Stimulated activated CD4-positive, alpha-beta T cell treated with anti-CD3 and anti-CD28 coated beads, TNF-alpha, amount 100 ng/mL, for 48 hours (primary cell): ENCODE measurements at regions not wholly inside any gene's neighbourhood (a gene's known extent, or its start where the extent isn't known, plus 50 kb on each side); places are given as distances from the start of the nearest gene placed in this dataset.
A peak's percentile ranks its signal among the peaks of the same experiment; 100 is the strongest.
"Not testable (repeated sequence)": the region's sequence is repeated elsewhere in the genome, so short reads cannot be mapped to it uniquely, and the experiment has no call there.

Experiments
- DNase-seq, 3 donors: peaks; one replicate each; pipeline ENCODE4 v3.0.0-alpha.2; 2020; ENCODE audit warnings: low read depth in 3 of 3

DNA sequence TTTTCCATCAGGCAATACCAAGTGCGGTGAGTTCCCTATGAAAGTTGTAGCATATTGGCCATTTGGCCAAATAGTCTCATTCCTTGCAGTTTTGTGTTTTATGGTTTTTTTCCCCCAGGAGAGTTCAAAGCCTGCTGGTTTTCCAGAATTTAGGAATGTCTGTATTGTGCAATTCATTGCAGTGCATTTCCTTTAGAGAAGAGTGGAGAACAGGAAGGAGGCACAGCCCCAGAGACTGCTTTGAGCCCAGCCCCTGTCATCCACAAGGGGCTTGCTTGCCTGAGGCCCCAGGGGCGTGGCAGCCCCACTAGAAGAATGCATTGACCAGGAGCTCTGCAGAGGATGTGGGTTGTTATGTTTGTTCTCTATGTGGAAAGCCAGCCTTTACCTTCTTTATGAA is 375.5 kb downstream of the BCL2L11 start:
- DNase-seq, result not testable (repeated sequence)

DNA sequence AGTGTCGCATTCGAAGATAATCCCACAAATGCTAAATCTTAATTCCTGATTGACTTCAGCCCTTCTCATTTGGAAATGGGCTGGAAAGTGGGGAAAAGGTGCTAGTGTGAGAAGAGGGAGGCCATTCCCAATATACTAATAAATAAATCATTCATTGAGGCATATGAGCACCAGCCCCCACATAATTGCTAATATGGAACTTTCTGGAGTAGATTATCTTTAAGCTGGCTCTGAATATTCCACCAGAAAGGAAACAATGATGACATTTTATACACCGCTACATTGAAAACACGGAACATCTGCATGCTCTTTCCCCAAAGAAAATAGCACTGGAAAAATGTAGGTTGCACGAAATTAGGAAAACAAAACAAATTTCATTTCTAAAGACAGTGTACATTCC is 376.1 kb downstream of the BCL2L11 start:
- DNase-seq, result not testable (repeated sequence)

DNA sequence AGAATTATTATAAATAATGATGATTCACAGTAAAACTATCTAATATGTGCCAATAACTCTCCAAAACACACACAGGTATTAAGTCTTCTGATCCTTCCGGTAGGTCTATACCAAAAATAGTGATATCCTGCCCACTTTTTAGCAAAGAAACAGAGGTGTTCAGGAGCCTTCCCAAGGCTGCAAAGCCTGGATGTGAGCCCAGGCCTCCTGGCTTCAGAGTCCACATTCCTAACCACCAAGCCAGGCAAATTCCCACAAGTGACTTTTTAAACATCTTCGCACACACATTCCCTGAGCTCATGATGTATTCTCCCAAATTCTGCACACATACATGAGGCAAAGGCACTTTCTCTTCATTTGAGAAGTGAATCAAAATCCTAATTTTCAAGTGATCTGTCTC is 376.6 kb downstream of the BCL2L11 start:
- DNase-seq, result not testable (repeated sequence)

DNA sequence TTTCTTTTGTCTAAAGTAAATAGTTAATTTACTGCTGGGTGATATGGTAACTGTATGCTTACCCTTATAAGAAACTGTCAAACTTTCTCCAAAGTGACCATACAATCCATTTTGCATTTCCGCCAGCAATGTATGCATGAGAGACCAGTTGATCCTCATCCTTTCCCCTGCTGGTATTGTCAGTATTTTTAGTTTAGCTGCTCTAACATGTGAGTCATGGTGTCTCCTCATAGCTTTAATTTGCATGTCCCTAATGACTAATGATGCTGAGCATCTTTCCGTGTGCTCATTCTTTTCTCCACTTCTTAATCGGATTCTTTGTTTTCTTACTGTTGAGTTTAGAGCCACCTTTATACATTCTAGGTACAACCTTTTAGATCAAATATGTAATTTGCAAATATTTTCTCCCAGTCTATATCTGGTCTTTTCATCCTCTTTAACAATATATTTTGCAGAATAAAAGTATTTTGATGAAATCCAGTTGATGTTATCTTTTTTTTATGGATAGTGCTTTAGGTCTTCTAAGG is 379.9 kb downstream of the BCL2L11 start:
- DNase-seq, result not testable (repeated sequence)

DNA sequence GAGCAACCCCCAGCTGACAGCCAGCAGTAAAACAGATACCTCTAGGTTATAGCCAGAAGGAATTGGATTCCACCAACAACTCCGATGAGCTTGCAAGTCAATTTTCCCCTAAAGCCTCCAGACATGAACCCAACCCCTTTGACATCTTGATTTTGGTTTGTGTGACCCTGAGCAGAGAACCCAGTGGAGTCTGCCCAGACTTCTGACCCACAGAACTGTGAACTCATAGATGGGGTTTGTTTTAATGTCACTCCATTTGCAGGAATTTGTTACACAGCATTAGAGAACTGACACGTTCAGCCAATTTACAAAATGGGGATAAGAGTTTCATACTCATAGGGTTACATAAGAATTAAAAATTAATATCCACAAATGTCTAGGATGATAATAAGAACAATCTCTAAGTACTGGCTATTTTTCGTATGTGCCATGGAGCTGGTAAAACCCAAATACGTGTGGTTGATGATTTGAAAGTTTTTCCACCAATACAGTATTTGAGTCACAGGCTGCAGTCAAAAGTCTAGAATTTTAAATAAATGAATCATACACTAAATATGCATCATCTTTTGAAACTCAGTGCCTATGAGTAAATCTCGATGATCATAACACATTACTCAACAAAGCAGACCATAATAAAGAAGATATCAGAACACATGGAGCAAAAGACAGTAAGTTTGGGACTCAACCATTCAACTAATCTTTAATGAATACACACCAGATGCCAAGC is 380.0 kb downstream of the ANAPC1 start:
- DNase-seq, result not testable (repeated sequence)

DNA sequence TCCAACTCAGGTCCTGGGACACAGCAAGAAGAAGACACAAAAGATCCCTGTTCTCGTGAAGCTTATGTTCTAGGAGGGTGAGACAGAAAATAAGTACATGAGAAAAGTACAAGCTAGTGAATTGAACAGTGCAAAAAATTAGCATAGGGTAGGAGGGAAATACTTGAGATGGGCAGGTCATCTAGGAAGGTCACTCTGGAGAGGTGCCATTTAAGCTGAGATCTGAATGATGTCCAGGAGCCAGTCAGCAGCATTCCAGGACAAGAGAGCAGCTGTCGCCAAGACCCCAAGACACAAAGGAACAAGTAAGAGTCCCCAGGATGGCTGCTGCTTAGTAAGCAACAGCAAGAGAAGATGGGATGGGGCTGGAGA is 379.4 kb downstream of the ANAPC1 start:
- DNase-seq, result not testable (repeated sequence)

DNA sequence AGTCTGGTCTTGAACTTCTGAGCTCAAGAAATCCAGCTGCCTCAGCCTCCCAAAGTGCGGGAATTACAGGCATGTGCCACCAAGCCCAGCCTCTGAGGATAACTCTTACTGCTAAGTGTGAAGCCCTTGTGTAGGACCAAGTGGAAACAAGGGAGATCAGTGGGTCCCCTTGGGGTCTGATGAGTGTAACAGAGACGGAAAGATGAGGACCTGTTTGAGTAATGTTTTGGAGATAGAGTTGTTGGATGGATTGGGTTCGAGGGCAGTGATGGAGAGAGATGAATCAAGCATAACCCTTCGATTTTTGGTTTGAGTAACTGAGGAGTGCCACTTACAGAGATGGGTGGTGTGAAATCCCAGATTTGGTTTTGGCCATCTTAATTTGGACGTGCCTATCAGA is 378.7 kb downstream of the ANAPC1 start:
- not testable (repeated sequence) for DNase-seq

DNA sequence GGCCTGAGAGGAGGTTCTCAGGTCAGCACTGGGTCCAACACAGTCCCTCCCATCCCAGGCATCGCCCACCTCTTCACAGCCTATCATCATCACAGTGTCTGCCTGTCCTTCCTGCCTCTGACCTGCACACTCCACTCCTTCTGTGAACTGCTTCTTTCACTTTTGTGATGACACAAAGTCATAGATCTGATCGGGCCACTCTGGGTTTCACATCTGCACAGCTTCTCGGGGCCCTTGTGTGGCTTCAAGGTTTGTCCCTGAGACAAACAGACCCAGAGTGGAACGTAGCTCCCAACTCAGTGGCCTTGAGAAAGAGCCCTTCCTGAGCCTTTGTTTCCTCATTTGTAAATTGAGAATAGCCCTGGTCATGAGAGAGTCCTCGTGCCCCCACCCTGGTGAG is 377.1 kb downstream of the ANAPC1 start:
- peak in 1 of 3 donors; percentile 37 for DNase-seq

DNA sequence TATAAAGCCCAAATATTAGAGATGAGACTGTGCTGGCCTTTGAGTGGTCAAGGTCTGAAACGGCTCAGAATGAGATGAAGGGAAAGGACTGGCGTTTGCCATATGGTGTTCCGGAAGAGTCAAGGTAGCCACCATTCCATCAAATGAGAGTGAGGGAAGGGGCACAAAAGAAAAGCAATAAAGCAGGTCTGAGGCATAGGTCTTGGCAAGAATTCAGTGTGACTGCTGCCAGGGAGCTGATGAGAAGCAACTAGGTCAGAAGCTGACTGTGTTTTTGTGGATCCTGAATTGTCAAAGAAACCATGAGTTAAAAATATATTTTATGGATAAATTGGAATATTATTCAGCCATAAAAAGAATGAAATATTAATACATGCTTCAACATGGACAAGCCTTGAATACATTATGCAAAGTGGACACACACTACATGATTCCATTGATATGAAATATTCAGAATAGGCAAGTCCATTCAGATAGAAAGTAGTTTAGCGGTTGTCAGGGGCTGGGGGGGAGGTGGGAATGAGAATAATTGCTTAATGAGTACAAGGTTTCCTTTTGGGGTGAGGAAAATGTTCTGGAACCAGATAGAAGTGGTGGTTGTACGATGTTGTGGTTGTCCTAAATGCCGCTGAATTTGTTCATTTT is 374.6 kb downstream of the ANAPC1 start:
- not testable (repeated sequence) for DNase-seq

DNA sequence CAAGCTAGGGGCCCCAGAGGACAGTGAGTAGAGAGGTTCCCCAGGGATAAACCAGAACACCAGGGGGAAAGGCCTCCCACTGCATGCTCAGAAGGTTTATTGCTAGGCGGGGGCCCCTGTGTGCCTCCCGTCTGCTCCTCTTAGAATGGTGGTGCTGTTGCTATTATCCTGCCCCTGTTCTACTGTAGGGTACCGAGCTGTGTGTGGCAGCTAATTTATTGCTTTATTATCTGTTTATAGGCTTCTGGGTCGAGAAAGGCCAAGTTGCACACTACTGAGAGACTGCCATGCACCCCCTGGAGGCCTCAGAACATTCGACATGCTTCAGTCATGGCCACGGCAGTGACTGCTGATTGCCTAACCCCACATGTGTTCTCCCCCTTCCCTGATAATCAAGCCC is 373.6 kb downstream of the ANAPC1 start:
- not testable (repeated sequence) for DNase-seq

DNA sequence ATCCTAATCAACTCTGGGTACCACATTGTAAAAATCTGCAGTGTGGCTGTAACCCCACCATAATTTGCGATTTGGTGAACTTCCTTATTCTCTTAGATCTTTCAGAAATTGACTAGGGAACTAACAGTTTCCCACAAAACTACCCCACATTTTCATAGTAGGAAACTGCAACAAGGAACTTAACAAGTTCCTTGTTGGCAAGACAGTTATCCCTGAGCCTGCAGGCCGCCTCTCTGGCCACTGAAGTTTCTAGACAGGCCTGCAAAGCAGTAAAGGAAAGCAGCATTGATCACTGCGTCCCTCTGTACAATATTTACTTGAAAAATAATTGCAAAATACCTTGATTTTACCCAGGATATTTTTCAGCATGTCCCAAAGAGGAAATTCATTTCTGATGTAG is 372.9 kb downstream of the ANAPC1 start:
- not testable (repeated sequence) for DNase-seq

DNA sequence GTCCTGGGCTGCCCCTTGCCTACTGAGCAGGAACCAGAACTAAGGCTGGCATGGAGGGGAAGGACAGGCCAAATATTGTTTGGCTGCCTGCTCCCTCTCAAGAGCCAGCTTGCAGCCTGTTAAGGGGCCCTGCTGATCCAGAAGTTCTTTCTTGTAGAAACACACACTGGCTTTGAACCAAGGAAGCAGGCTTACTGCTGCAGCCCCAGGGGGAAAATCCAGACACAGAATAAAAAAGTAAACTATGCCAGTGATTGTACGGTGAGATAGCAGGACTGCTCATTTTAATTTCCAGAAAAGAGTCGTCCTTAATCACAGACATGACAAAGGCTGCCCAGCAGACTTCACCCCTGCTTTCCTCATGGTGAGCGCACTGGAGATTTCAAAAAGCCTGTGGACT is 371.6 kb downstream of the ANAPC1 start:
- not testable (repeated sequence) for DNase-seq

DNA sequence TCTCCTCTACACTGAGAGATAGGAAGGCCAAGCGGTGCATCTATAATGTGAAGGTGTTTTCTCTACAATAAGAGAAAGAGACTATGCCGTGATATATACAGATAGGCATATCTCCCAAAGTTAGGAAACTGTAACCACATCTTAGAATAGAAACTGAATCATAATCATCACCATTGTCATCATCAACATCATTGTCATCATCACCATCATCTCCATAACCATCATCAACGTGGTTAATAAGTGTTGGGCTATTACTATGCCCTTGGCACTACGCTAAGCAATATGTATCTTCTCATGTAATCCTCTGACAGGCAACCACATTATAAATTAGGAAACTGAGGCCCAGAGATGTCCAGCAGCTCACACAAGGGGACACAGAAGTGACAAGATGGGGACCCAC is 369.9 kb downstream of the ANAPC1 start:
- DNase-seq, result not testable (repeated sequence)

DNA sequence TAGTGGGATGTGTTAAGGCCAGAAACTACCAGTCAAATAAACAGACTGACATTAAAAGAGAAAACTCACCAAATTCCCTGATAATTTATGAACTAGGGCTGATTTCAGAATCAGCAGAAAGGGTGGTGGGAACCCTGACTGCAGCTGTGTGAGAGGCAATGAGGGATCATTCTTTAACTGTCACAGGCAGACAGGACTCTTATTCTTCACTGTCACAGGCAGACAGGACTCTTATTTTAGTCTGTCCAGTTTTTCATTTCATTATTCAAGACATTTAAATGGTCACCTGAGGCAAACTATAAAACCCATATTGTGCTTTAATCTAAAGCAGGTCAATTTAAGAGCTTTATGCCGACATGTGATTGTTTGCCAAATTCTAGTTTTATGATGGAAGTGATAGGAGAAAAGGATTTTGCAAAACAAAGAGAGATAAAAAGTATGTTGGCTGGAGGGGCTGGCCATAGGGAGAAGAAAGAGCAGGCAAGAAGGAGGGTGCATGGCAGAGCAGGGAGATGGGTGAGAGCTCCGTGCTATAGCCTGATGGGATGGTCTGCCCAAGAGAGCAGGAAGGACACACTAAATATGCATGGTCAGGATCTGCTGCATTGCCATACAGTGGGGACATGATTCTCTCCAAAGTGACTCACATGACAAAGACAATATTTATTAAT is 366.8 kb downstream of the ANAPC1 start:
- not testable (repeated sequence) for DNase-seq

DNA sequence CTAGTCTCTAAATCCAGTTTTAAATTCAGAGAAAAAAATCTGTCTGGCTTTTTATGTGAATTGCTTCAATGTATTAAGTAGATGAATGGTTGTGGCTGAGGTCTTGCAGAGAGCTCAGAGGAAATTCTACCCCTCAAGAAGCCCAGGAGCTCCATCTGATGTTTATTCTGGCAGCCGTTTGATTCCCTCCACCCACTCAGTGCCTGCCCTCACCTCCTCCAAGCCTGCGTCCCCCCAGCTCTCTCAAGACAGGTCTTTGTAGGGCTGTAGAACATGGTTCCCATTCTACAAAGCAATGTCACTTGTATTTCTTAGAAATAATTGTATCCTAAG is 366.3 kb downstream of the ANAPC1 start:
- DNase-seq, result not testable (repeated sequence)

DNA sequence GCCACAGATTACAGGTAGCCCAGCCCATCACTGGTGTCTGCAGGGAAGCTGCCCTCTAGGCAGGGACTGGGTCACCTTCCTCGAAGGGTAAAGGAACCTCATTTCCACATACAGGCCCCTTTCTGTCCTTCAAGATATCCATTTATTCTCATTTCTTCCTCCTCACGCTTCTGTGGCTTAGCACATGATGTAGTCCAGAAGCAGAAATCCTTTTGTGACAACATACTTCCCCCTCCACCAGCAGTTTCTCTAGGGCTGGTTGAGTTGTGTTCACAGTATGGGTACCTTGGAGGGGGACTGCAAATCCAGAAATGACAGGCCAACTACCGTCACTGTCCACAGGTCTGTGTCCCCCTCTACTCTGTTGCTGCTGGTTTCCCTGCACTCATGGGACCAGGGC is 364.9 kb downstream of the ANAPC1 start:
- no peak for DNase-seq

DNA sequence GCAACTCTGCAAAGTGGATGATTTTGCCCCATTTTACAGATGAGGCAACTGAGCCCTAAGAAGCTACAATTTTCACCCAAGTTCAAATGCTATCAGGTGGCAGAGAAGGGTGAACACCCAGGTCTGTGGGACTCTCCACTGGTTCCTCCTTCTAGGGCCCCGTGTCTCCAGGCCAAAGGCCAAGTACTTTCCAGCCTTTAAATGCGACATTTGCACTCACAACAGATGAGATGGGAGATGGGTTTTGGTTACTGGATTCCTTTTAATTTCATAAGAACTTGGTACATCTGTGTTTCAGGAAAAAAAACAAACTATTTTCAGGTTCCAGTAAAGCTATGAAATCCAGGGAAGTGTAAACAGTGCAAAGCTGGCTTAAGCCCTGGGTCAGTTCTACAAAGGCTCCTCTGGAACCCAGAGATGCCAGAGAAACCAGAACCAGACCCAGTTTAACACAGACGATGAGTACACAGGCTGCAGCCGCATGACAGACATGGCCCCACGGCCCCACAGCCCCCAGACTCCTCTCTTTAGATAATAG is 361.7 kb downstream of the ANAPC1 start:
- no peak for DNase-seq

DNA sequence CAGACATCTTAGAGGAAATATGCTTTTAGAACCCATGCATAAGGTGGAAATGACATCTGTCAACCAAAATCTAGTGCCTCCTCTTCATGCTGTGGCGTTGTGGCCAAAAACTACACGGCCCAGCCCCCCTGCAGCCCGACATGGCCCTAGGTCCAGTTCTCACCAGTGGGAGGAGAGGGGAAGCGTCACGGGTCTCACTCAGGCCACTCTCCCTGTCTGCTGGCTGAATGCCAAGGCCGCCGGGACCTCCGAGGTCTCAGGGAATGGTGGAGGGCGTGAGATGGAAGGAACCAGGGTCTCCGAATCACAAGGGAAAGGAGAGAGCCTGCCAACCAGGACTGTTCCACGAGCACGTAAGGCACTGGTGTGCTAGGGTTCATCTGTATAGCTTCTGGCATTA is 361.0 kb downstream of the ANAPC1 start:
- no peak for DNase-seq

DNA sequence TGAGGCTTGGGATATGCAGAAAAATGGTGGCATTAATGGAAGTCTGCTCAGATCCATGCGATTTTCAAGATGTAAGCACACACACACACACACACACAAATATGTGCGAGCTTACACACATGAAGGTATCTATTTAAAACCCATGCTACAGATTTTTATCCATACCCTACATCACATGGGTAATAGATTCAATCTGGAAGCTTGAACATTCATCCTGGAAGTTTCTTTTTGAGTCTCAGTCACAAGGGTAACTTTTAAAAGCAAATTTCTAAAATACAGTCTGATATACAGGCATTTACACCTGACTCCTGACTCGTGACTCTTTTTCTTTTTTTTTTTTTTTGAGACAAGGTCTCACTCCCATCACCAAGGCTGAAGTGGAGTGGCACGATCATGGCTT is 359.0 kb downstream of the ANAPC1 start:
- DNase-seq, result not testable (repeated sequence)

DNA sequence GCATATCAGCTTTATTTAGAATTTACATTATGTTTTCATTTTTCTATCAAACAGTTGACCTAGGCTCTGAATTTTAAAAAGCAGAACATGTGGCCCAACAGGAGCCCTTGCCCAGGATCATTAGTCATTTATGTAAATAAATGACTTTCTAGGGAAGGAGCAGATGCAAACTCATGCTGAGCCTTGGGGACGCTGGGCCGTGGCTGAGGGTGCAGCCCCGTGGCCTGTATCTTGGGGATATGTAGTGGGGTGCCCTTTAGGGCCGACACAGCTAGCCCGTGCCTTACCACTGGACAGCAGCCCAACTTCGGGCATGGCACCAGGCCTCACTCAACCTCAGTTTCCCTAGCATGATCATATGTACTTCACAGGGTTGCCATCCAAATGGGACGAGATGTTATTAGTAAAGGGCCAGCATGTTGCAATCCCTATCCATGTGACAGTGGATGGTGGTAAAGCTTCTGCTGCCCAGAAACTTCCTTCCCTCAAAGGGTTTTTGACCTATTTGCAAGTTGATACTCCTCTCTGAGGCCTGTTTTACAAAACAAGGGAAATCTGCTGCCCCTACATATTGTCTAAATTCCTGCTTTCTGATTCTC is 357.9 kb downstream of the ANAPC1 start:
- not testable (repeated sequence) for DNase-seq

DNA sequence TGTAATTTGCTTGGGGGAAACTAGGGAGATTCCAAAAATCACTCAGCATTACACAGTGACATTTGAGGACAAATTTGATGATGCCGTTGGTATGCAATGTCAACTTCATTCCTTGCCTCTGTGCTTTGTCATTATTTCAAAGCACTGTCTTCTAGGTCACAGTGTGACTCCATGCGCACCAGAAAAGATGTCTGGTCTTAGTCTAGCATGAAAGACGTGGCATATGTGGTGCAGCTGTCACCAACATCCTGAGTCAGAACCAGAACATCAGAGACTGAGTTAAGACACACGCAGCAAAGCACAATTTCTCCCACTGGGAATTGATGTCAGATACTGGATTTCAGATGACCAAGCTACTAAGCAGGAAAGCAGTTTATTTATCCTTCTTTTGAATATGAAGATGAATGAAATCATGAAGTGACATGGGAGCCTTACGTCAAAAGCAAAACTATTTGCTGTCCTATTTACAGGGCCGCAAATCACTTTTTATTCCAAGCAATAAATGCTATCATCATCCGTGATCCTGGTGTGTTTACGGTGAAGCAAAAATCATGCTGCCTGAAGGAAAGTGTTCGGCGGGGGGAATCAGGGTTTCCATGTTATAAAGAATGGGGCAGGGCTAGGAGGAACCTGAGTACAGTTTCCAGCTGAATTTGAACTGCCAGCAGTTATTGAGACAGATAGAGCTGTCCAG is 356.1 kb downstream of the ANAPC1 start:
- not testable (repeated sequence) for DNase-seq
